Tibial nerve (tissue), 4 donors: ENCODE measurements at regions not wholly inside any gene's neighbourhood (a gene's known extent, or its start where the extent isn't known, plus 50 kb on each side); places are given as distances from the start of the nearest gene placed in this dataset.

Experiments used
- CTCF ChIP-seq, 5 experiments: fragments of 200-600 bp in 3 of 5; fragments of 450-650 bp in 2 of 5; sonication (generic) in 3 of 5; IDR thresholded peaks; one replicate each; pipeline ENCODE4 v1.5.1; 2016 to 2019; ENCODE audit warnings: antibody characterized with exemption in 5 of 5, mild to moderate bottlenecking in 3 of 5, moderate library complexity in 2 of 5
- EP300 ChIP-seq, 2 donors: sonication (generic); formaldehyde crosslinking; IDR thresholded peaks; one replicate each; pipeline ENCODE4 v1.6.1; 2017; ENCODE audit warnings: antibody characterized with exemption in 2 of 2, mild to moderate bottlenecking in 1 of 2
- POLR2A ChIP-seq, 2 donors: fragments of 450-650 bp; IDR thresholded peaks; one replicate each; pipeline ENCODE4 v1.6.1; 2017; ENCODE audit warnings: antibody characterized with exemption in 2 of 2, mild to moderate bottlenecking in 2 of 2, moderate library complexity in 2 of 2

GRCh38 chr4:3389233-3390215 lies 52.2 kb upstream of the HGFAC start:
- no peak for TF ChIP-seq CTCF (IDR thresholded peaks at IDR 0.05)
- no peak for TF ChIP-seq POLR2A (IDR thresholded peaks at IDR 0.05)
- no peak for TF ChIP-seq EP300 (IDR thresholded peaks at IDR 0.05)
